Smooth muscle cell (in vitro differentiated cells): ENCODE measurements at regions not wholly inside any gene's neighbourhood (a gene's known extent, or its start where the extent isn't known, plus 50 kb on each side); places are given as distances from the start of the nearest gene placed in this dataset.

Experiments
- DNase-seq: peaks from one replicate; lab custom pipeline; 2025; ENCODE audit not compliant: unreplicated experiment; lab: John Stamatoyannopoulos, UW
- H2AFZ ChIP-seq: fragments of 200-600 bp; sonication (generic); 2 replicates; pipeline ENCODE4 v1.6.0; 2016; ENCODE audit warnings: antibody characterized with exemption, low read depth, mild to moderate bottlenecking
- H3F3A ChIP-seq: fragments of 200-600 bp; sonication (generic); 2 replicates; pipeline ENCODE4 v1.6.0; 2017; ENCODE audit warnings: antibody characterized with exemption, low read depth
- H3K27ac ChIP-seq: fragments of 200-600 bp; sonication (generic); 2 replicates; pipeline ENCODE4 v1.5.1; 2016; ENCODE audit warnings: low read depth, mild to moderate bottlenecking
- H3K27me3 ChIP-seq: fragments of 200-600 bp; sonication (generic); 2 replicates; pipeline ENCODE4 v1.6.1; 2016; ENCODE audit warnings: low read depth, mild to moderate bottlenecking
- H3K36me3 ChIP-seq: fragments of 200-600 bp; sonication (generic); 2 replicates; pipeline ENCODE4 v1.5.1; 2016; ENCODE audit warnings: low read depth
- H3K4me1 ChIP-seq: fragments of 200-600 bp; sonication (generic); 2 replicates; pipeline ENCODE4 v1.5.1; 2016; ENCODE audit warnings: low read depth
- H3K4me2 ChIP-seq: fragments of 200-600 bp; sonication (generic); 2 replicates; pipeline ENCODE4 v1.6.0; 2016; ENCODE audit warnings: mild to moderate bottlenecking
- H3K4me3 ChIP-seq: fragments of 200-600 bp; sonication (generic); 2 replicates; pipeline ENCODE4 v1.5.1; 2016; ENCODE audit warnings: mild to moderate bottlenecking
- H3K79me2 ChIP-seq: fragments of 200-600 bp; sonication (generic); 2 replicates; pipeline ENCODE4 v1.6.0; 2016; ENCODE audit warnings: low read depth, mild to moderate bottlenecking
- H3K9ac ChIP-seq: fragments of 200-600 bp; sonication (generic); 2 replicates; pipeline ENCODE4 v1.6.0; 2016; ENCODE audit warnings: low read depth
- H3K9me3 ChIP-seq: fragments of 200-600 bp; sonication (generic); replicated peaks from 2 replicates; pipeline ENCODE4 v1.5.1; 2016; ENCODE audit warnings: low read depth
- H4K20me1 ChIP-seq: fragments of 200-600 bp; sonication (generic); 2 replicates; pipeline ENCODE4 v1.6.0; 2016; ENCODE audit warnings: low read depth
- CTCF ChIP-seq: fragments of 200-600 bp; sonication (generic); IDR thresholded peaks from 2 replicates; pipeline ENCODE4 v1.5.1; 2017; ENCODE audit warnings: borderline replicate concordance, mild to moderate bottlenecking, antibody characterized with exemption; ENCODE audit not compliant: insufficient read depth, poor library complexity, severe bottlenecking
- WGBS: methylation state at CpG from one replicate; pipeline ENCODE4 v1.1.7; 2016; ENCODE audit warnings: low lambda C conversion rate; 5-methylcytosine and 5-hydroxymethylcytosine counted together

- no peaks in the 10 kb centered on the region for H3K36me3 ChIP-seq
- no peak overlapping the region for H3K4me3 ChIP-seq
- H3F3A ChIP-seq: no peaks in the 10 kb centered on the region
- H3K27me3 ChIP-seq: peaks cover 98% of the 10 kb centered on the region
- H3K79me2 ChIP-seq: no peaks in the 10 kb centered on the region
- no peaks in the 10 kb centered on the region for H4K20me1 ChIP-seq
- H2AFZ ChIP-seq: no peak overlapping the region
- H3K27ac ChIP-seq: no peak overlapping the region
- TF ChIP-seq CTCF: no peak
- H3K9ac ChIP-seq: no peak overlapping the region
- H3K4me1 ChIP-seq: peaks cover 15% of the 10 kb centered on the region
- 91% methylated on average over 4 of the region's 4 CpGs for WGBS
- H3K9me3 ChIP-seq: no peaks in the 10 kb centered on the region
- no peak overlapping the region for H3K4me2 ChIP-seq
- DNase-seq: no peak
Measured at GRCh38 chr20:22400440-22400839, 183.9 kb downstream of the FOXA2 start.

GRCh38 chr20:22394583-22394982, 189.8 kb downstream of the FOXA2 start:
- no peak for TF ChIP-seq CTCF
- 88% methylated on average over 1 of the region's 1 CpG for WGBS
- H3K36me3 ChIP-seq: no peaks in the 10 kb centered on the region

GRCh38 chr20:22390543-22390903, 193.8 kb downstream of the FOXA2 start:
- no peak overlapping the region for H2AFZ ChIP-seq
- no peaks in the 10 kb centered on the region for H3K79me2 ChIP-seq
- no peaks in the 10 kb centered on the region for H3K4me1 ChIP-seq
- no peak for TF ChIP-seq CTCF
- H3K4me3 ChIP-seq: no peak overlapping the region
- H3K9ac ChIP-seq: no peak overlapping the region
- no peaks in the 10 kb centered on the region for H3K9me3 ChIP-seq
- H3K4me2 ChIP-seq: no peak overlapping the region
- no peaks in the 10 kb centered on the region for H4K20me1 ChIP-seq
- peaks cover 85% of the 10 kb centered on the region for H3K27me3 ChIP-seq
- WGBS: 62% methylated on average over 5 of the region's 5 CpGs
- no peaks in the 10 kb centered on the region for H3F3A ChIP-seq
- no peaks in the 10 kb centered on the region for H3K36me3 ChIP-seq
- no peak for DNase-seq
- H3K27ac ChIP-seq: no peak overlapping the region

More at GRCh38 chr20:22394583-22394982, 189.8 kb downstream of the FOXA2 start:
- Histone ChIP-seq H3K79me2 (no peaks in the 10 kb centered on the region), H3K9ac (no peak overlapping the region), H3K27ac (no peak overlapping the region), H3K4me2 (no peak overlapping the region), H3K4me1 (no peaks in the 10 kb centered on the region), H2AFZ (no peak overlapping the region), H3K4me3 (no peak overlapping the region), H3F3A (no peaks in the 10 kb centered on the region), H3K9me3 (no peaks in the 10 kb centered on the region), H3K27me3 (peaks cover 90% of the 10 kb centered on the region), H4K20me1 (no peaks in the 10 kb centered on the region)
- no peak for DNase-seq

- Histone ChIP-seq H3K27me3 (peaks cover 85% of the 10 kb centered on the region), H3K9ac (no peak overlapping the region), H3K4me3 (no peak overlapping the region), H3F3A (no peaks in the 10 kb centered on the region), H4K20me1 (no peaks in the 10 kb centered on the region), H2AFZ (no peak overlapping the region), H3K4me2 (no peak overlapping the region), H3K36me3 (no peaks in the 10 kb centered on the region), H3K4me1 (no peaks in the 10 kb centered on the region), H3K27ac (no peak overlapping the region), H3K9me3 (no peaks in the 10 kb centered on the region), H3K79me2 (no peaks in the 10 kb centered on the region)
- DNase-seq: no peak
- no peak for TF ChIP-seq CTCF
- 45% methylated on average over 8 of the region's 8 CpGs for WGBS
Measured at GRCh38 chr20:22389836-22390542, 194.4 kb downstream of the FOXA2 start.
